CD4-positive, alpha-beta T cell treated with Interleukin-21 for 1 hour (primary cell): ENCODE measurements at regions not wholly inside any gene's neighbourhood (a gene's known extent, or its start where the extent isn't known, plus 50 kb on each side); places are given as distances from the start of the nearest gene placed in this dataset.

Experiments used
- DNase-seq: peaks from one replicate; pipeline ENCODE4 v3.0.0-alpha.2; 2020

- no peak for DNase-seq
Measured at GRCh38 chr15:93706495-93707292, 524.7 kb upstream of the MCTP2 start.

GRCh38 chr15:93705753-93706455 lies 525.5 kb upstream of the MCTP2 start:
- DNase-seq, result no peak

GRCh38 chr15:93703092-93703739 lies 528.1 kb upstream of the MCTP2 start:
- no peak for DNase-seq

- no peak for DNase-seq
Measured at GRCh38 chr15:93700051-93700450, 531.3 kb upstream of the MCTP2 start.

- no peak for DNase-seq
Measured at GRCh38 chr15:93694033-93694432, 537.3 kb upstream of the MCTP2 start.

DNA sequence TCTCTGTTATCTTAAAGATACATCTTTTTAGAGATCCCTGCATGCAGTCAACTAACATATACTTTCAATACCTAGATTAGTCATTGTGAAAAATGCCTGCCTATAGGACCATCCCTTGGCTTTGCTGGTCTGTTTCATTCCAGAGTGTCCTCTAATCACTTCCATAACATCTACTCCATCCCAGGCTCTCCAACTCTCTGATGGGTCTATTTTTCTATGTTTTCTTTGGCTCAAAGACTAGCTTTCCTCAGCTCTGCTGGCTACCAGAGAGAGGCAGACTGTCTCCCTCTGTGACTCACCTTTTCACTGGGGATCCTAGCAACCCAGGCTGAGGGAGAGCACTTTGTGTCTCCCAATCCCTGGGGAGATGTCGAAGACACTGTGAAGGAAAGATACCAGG lies 547.7 kb upstream of the MCTP2 start:
- DNase-seq, result no peak

DNA sequence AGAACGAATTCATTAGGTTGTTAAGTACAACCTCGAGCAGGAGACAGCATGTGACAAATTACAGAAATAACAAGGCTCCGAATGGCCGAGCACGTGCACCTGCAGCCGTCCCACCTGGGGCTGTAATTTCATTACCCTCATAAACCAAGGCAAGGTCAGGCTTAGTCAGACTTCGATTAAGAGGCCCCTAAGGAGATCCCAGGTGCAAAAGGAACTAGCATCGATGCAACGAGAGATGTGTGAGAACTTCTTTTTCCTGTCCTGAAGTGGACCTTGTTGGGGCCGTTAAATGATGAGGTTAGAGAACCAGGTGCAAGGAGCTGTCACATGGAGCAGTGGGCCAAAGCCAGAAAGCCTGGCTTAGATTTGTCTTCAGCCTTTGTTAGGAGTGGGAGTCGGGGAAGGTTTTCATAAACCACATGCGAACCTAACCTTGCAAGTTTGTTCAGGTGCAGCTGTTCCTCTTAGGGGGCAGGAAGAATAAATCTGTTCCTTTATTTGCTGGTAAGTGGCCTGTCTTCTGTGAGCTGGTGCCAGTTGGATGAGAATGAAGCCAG lies 559.9 kb upstream of the MCTP2 start:
- no peak for DNase-seq

- DNase-seq, result no peak
Measured at GRCh38 chr15:93670931-93671330, 560.4 kb upstream of the MCTP2 start.

DNA sequence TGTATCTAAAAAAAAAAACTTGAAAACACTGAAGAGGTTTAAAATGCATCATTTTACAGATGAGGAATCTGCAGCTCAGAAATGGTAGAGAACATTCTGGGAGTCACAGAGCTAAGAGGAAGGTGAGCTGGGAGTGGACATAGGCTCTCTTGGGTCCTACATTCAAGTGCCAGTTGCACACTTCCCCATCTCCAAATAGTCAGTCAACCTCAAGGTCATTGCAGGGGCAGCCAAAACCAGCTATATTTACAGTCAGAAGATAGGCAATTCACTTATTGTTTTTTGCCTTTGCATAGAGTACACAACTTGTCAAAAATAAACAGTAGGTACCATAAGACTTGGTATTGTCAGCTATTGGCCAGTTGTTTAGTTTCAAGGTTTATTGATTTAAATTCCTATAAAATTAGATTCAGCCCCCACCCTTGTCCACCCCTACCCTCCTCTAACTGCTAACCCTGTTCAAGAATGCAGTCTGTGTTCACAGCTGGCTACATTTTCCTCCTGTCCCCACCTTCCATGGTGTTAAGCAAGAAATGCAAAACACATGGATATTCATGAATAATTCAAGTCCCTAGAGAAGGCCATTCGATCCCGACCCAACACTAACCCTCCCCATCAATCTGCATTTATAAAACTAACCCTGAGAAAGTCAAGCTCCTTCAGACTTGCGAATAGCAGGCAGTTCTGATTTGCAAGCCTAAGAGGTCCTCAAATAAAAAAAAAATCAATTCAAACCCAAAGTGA lies 567.0 kb upstream of the MCTP2 start:
- DNase-seq, result no peak

DNA sequence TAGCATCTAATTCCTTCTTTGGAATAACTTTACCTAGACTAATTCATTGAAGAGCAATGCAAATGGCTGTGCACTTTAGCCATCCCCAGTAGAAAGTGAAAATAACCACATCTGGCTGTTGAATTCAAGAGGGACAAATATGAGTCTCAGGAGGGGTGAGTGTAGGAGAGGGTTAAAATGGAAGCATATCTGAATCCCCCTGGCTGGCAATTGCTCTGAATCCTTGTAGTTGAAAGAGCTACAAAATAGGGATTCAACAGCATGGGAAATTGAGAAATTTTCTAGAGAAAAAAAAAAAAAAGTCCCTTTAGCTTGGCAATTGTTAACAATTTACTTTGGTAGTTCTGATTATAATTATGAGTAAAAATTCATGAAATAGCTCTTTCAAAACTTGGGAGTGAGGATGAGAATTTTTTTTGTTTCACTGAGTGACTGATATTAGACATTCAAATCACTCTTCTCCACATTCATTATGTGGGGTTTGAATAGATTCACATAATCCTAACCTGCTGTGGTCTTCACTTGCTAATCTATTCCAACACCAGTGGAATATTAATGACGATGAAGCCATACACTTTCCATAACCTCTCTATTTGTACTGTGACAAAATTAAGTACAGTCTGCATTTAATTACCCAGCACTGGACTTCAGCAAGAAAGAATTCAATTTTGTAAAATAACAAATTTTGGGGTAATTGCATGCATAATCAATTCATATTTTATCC lies 569.0 kb upstream of the MCTP2 start:
- DNase-seq, result no peak

GRCh38 chr15:93658026-93658816 lies 569.2 kb upstream of the RGMA start:
- no peak for DNase-seq

DNA sequence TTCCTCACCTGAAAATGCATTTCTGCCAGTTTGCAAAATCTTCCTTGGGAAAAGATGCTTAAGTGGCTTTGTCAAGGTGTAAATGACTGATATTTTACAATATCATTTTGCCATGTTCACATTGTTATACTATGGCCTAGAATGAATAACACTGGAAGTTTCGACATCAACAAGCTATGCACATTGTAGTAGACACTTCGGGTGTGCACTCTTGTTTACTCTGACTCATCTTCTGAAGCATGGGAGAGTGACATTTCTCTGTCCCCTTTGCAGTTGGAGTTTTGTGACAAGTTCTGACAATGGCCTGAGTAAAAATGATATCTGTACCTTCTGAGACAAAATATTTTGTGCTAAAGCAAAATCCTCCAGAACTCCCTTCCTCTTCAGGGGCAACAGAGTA lies 567.0 kb upstream of the RGMA start:
- DNase-seq, result no peak

DNA sequence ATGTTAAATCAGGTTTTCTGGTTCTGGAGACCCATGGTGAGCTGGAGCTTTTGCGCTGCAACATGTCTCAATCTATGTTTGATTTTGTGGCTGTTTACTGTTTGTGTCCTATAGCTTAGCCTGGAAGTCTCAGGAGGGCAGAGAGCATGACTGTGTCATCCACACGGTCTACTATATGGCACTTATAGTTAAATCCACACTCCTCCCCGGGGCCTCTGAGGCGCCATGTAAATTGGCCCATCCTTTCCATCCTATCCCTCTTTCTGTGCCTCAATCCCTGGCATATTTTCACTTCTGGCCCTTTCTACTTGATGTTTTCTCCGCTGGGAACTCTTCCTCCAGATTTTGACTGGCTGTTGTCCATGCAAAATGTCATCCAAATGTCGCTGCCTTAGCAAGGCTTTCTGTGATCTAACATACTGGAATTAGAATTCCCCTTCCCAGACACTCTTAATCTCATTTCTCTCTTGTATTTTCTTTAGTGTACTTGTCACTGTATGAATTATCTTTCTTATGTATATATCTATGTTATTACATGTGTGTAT lies 560.8 kb upstream of the RGMA start:
- no peak for DNase-seq

GRCh38 chr15:93646193-93646592 lies 557.2 kb upstream of the RGMA start:
- no peak for DNase-seq

GRCh38 chr15:93645594-93645993 lies 556.6 kb upstream of the RGMA start:
- DNase-seq, result no peak

- DNase-seq, result no peak
Measured at GRCh38 chr15:93644595-93644994, 555.6 kb upstream of the RGMA start.

DNA sequence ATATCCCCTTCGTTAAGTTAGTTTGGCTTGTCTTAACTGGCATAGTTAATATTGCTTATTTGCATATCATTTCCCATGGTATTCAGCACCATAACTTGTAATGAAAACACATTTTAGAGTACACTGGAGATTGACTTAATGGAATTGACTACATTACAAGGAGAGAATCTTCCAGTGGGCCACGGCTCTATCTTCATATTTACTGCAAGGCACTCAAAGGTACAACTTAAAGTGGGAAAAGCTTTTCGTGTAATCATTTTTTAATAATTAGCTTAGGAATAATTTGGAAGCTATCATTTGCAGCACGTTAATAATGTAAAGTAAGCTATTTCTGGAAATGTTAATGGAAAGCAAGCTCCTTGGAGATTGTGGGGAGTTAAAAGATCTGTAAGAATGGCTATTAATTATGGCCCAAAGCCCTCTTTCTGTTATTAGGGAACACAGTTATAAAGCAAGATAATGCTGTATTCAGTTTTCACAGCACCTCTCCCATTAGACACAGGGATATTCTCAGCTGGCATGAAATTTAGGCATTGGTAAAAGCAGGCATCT lies 551.5 kb upstream of the RGMA start:
- no peak for DNase-seq

DNA sequence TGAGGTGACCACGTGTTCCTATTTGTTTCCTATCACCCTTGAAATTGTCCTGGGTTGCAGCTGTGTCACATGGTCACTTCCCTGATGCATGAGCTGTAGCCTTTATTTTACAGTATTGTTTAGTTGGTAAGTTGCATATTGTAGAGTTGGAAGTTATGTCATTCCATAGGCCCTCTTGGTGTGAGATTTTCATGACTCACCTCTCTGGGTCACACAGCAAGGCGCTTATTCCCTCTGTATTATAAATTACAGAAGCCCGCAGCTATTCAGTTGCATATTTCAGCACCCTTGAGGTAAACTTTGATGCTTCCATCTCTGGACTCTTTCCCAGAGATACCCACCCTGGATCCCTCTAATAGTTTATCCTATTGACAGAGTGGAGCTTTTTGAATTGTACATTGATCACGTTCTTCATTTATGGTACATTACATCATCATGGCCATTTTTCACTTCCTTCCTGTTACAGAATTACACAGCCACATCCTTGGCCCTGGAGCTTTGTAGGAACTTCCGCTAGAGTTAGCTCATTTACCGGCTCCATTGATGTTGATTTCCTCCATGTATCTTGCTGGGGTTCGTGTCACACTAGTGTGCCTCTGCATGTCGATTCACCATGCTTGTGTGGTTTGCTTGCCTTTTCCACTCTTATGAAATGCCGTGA lies 543.1 kb upstream of the RGMA start:
- no peak for DNase-seq

GRCh38 chr15:93619597-93619996 lies 530.6 kb upstream of the RGMA start:
- DNase-seq, result no peak

GRCh38 chr15:93617443-93617842 lies 528.4 kb upstream of the RGMA start:
- DNase-seq, result no peak
